CD4-positive, alpha-beta T cell treated with Interleukin-10 for 1 hour (primary cell): ENCODE measurements at regions not wholly inside any gene's neighbourhood (a gene's known extent, or its start where the extent isn't known, plus 50 kb on each side); places are given as distances from the start of the nearest gene placed in this dataset.
"Not testable (repeated sequence)": the region's sequence is repeated elsewhere in the genome, so short reads cannot be mapped to it uniquely, and the experiment has no call there.

ENCODE experiments used
- DNase-seq: peaks from one replicate; pipeline ENCODE4 v3.0.0-alpha.2; 2020

DNA sequence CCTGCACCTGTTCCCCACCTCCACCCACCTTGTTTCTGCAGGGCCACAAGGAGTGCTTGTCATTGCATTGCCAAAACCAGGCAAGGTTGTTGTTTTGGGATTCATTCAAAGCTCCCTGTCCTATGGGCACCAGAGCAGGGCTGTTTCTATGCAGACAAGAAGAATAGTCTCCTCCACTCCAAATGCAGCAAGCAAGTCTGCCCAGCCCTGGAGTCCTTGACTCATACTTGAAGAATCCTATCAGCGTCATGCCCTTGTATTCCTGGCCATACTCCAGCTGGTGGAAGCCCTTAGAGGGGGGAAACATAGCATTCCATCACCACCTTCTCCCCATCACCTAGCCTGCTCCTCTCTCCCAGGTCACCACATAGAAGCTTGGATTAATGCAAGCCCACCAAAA, 145.3 kb upstream of the ECI2 start:
- DNase-seq, result no peak

DNA sequence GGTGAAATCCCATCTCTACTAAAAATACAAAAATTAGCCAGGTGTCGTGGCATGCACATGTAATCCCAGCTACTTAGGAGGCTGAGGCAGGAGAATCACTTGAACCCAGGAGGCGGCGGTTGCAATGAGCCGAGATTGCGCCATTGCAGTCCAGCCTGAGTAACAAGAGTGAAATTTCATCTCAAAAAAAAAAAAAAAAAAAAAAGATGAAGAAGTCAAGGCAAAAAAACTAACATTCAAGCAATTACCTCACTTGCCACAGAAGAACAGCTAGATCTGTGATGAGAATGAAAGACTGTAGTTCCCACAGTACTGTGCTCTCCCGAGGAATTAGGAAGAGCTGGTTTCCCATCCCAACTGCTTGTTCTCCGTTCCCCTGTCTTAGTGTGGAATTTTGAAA, 144.7 kb upstream of the ECI2 start:
- no peak for DNase-seq

DNA sequence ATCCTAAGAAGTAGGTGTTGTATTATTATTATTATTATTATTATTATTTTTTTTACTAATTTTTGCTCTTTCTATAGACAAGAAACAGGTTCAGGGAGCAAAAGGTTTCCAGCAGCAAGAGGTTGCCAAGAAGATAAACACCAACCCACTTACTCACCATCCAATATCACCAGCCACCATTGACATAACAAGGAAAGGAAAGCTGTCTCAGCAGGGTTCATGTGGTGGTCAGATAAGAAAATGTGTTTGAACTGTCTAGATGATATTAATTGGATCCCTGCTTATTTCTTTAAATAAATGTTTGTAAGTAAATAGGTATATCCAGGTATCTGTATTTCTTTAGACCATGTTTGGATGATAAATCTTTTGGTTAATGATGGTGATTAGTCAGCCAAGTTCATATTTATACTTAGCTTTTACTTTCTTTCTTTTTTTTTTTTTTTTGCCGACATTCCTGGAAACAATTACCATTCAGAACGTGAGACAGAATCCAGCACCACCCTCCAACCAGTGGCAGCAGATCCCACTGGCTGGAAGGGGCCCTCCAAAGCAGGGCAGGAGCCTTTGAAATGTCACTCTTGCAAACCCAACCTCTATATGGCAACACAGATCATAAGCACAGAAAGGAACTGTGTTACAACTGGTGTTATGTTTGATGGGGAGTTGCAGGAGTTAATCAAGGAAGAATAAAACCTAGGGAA, 139.2 kb upstream of the ECI2 start:
- no peak for DNase-seq

DNA sequence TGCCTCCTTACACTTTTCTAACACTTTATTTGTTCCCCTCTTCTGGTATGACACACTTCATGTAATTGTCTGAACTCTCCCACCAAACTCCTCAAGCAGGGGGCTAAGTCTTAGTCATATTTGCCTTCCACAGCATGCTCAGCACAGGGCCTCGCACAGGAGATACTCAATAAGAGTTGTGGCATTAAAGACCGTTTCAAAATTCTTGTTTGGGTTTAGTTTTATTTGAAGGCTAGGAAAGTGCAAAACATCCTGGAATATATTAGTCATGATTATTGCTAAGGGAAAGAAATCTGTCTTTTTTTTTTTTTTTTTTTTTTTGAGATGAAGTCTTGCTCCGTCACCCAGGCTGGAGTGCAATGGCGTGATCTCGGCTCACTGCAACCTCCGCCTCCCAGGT, 137.6 kb upstream of the ECI2 start:
- DNase-seq, result no peak

DNA sequence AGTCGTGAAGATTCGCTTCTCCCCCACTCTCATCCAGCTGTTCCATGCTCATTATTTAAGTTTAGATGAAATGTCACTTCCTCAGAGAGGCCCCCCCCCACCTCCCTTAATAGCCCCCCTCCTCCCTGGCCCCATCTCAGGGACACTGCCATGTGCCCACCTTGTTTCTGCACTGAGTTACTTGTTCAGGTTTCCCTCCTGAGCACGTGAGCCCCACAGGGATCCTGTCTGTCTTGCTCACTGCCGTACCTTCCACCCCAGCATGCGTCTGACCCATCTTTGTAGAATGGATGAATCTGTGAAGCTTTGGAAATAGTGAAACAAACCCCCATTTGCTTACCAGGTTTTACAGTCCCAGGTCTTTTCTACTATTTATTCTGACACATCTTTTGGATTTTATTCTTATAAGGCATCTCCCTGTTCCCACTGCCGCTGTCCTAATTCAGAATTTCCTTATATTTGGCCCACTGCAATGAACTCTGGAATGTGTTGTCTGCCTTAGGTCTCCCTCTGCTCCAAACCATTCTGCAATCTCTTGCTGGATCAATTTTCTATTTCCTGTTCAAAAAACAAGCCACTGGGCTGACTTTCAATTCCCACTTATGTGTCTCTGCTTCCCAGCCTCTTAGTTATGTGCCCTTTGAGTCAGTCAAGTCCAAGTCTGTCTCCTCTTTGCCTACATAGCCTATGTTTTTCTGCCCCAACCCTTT, 136.5 kb upstream of the ECI2 start:
- DNase-seq, result no peak

DNA sequence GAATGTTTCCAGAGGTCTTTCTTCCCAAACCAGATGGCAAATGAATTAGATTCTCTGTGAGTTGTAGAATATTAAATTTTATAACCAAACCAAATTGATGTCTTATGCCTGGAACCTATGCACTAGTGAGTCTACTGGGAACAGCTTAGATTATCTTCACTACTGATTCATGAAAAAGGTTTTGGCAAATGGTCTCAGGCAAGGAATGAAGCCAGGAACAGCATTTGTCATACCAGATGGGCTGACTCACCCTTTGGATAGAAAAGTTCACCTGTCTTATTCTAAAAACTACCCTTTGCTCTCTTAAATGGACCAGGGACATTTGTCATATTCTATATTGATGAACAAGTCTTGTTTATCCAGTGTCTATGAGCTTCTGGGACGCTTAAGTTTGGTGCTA, 135.4 kb upstream of the ECI2 start:
- DNase-seq, result no peak

DNA sequence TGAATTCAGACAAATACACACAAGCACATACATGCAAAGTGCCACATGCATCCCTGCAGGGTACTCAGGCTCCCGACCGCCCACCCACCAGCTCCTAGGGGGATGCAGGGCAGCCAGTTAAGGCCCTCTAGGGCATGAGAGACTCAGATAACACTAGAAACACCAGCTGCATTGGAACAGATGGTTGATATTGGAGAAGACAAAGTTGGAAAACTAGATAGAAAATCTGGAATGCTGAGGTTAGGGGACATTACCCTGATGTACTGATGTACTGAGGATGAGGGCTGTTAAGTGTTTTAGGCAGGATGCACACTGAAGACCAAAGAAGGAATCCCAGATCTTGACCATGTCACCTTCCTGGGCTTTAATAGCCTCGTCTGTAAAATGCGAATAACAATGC, 134.6 kb upstream of the ECI2 start:
- no peak for DNase-seq

DNA sequence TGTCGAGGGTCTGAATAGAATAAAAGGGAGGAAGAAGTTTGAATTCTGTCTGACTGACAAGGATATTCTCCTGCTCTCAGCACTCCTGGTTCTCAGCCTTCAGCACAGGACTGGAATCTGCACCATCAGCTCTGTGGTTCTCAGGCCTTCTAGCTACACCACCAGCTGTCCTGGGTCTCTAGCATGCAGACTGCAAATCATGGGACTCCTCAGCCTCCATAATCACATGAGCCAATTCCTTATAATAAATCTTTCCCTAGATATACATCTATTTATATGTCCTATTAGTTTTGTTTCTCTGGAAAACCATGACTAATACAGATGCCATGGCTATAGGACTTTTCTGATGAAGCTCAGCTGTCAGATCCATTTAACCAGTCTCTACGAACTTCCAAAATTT, 132.8 kb upstream of the ECI2 start:
- no peak for DNase-seq

DNA sequence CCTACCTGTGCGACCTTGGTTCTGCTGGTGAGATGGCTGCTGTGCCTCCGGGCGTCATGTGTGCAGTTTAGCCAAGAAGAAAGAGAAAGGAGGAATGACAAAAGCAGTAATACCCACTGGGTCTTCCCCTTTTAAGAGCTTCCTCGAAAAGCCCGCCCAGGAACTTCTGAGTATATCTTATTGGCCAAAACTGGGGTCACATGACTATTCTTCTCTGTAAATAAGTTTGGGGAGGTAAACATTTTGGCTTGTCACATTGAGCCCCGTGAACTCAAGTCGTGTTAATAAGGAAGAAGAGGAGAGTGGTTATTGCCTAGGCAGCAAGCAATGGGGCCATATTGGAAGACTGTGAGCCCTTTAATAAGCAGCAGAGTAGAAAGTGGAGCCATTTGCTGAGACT, 130.4 kb upstream of the ECI2 start:
- DNase-seq, result no peak

DNA sequence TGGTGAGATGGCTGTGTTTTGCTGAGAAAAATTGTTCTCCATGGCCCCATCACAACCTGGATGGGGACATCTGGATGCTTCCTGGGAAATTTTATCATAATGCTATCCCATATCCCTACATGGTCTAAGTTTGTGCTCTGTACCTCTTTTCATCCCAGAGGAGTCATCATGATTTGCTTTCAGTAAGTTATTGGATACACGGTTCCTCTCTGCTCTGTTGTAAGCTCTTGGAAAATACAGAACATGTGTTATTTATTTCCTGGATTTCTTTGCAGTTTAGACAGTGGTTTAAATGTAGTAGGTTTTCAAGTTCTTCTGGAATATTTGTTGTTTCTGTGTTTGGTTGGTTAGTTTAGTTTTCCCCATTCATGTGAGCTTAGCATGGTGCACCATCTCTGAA, 129.2 kb upstream of the ECI2 start:
- DNase-seq, result no peak

DNA sequence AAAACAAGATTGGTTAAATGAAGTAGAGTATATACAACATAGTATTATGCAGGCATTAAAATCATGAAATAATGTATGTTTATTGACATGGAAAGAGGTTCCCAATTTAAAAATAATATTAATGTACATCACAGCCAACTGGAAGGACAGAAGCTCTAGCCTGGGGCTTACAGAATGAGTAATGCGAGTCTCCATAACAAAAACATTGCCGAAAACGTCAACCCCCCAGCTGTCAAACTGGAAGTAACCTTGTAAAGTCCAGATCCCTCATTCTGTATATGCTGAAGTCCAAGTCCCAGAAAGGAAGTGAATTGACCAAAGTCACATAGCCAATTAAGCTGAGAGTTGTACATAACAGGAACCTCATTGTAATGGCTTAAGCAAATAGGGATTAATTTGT, 128.7 kb upstream of the ECI2 start:
- no peak for DNase-seq

DNA sequence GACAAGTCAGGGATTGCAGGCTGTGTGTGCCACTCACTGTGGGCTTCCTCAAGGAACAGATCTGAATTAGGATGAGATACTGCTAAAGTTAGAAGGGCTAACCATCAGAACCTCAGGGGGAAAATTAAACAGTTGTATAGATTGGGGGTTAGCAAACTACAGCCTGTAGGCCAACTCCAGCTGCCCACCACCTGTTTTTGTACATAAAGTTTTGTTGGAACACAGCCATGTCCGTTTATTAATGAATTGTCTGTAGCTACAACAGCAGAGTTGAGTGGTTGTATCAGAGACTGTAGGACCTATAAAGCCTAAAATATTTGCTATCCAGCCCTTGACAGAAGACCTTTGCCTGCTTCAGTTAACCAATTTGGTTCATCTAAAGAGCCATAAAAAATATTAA, 127.2 kb upstream of the ECI2 start:
- DNase-seq, result no peak

DNA sequence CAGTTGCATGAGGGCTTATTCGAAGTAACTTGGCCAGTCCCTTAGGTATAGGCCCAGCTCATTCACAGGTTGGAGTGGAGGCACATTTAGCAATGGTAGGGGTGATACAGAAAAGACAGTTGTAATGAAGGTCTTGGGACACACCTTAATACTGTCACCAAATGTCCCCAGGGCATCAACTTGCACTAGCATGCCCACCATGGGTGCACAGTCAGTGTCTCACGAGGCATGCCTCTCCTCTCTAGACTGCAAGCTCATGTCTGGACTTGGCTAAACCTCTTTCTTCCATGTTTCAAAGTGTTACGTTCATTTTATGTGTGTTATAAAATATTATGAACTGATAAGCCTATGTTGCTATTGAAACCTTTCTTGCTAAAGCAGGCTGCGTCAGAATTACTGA, 124.0 kb upstream of the ECI2 start:
- no peak for DNase-seq

DNA sequence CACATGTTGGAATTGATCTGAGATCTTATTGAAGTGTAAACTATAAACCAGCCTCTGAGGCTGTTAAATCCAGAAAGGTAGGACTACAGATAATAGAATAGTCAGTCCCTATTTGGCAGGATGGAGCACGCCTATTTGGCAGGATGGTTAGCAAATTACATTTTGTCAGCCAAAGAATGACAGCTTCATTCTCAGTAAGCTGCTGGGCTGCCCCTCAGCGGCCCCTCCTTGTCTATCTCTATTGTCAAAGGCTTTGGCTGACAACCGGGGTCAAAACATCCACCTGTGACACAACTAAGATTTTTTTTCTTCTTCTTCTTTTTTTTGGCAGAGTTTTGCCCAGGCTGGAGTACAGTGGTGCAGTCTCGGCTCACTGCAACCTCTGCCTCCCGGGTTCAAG, 123.4 kb upstream of the ECI2 start:
- no peak for DNase-seq

DNA sequence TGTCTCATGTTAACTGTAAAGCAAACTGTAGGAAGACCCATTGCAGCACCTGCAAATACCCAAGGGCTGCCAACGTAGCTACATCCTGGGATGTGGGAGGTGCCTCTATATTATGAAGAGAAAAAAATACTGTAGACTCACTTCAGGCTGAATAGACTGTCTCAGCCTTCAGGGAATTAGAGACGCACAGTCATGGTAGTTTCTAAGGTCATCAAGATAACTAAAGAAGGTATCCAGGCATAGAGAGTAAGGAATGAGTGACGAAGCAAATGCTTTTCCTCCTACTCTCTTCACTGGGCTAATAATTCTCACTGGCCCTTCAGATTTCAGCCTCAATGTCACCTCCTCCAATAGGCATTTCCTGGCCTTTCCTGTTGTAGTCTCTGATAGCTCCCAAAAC, 121.6 kb upstream of the ECI2 start:
- DNase-seq, result no peak

DNA sequence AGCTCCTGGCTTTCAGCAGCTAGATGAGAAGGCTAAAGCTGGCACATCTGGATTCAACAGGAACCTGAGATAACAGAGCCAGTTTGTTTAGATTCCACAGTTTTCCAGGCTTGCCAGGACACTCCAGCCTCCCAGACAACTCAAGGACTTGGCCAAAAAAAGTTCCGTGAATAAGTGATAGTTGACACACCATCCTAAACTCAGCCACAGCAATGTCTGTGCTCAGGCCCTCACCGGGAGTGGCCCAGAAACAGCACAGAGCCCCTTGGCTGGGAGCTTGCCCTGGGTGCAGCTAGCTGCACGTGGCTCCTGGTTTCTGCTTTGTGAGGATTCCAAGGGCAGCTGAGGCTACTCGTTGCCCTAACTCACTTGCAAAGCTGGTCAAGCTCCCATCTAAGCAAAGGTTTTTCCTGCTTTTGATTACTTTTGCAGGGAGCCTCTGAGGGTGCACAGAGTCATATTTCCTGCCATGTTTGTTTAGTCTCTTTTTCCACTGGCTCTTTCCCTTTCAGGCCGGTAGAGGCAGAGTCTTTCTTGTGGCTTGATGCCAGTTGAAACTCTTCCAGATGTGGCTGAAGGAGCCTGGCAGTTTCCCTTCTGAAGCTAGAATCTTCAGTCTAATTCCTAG, 118.3 kb upstream of the ECI2 start:
- DNase-seq, result no peak

DNA sequence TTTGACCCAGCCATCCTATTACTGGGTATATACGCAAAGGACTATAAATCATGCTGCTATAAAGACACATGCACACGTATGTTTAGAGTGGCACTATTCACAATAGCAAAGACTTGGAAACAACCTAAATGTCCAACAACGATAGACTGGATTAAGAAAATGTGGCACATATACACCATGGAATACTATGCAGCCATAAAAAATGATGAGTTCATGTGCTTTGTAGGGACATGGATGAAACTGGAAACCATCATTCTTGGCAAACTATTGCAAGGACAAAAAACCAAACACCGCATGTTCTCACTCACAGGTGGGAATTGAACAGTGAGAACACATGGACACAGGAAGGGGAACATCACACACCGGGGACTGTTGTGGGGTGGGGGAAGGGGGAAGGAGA, 117.1 kb upstream of the ECI2 start:
- not testable (repeated sequence) for DNase-seq

DNA sequence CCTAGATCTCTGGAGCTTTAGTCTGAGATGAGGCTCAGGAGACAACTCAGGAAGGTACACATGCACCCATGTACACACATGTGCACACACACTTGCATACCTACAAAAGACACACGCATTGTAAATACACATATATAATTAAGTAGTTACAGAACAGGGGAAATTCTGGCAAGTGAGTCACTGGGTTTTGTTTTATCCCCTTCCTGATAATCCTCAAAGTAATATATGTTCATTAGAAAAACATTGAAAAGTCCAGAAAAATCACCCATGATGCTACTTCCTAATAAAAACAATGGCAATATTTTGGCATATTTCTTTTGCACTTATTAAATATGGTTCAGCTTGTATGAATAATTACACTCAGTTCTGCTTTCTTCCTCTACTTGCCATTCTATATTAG, 115.3 kb upstream of the ECI2 start:
- DNase-seq, result no peak

DNA sequence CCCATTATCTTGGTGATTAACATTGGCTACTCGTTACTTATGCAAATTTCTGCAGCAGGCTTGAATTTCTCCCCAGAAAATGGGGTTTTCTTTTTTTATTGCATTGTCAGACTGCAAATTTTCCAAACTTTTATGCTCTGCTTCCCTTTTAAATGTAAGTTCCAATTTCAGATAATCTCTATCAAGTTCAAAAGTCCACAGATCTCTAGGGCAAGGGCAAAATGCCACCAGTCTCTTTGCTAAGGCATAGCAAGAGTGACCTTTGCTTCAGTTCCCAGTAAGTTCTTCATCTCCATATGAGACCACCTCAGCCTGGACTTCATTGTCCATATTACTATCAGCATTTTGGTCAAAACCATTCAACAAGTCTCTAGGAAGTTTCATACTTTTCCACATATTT, 108.5 kb upstream of the ECI2 start:
- DNase-seq, result not testable (repeated sequence)

DNA sequence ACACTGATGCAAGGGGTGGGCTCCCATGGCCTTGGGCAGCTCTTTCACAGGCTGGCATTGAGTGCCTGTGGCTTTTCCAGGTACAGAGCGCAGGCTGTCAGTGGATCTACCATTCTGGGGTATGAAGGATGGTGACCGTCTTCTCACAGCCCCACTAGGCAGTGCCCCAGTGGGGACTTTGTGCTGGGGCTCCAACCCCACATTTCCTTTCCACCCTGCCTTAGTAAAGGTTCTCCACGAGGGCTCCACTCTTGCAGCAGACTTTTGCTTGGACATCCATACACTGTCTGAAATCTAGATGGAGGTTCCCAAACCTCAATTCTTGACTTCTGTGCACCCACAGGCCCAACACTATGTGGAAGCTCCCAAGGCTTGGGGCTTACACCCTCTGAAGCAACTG, 107.9 kb upstream of the ECI2 start:
- DNase-seq, result no peak

DNA sequence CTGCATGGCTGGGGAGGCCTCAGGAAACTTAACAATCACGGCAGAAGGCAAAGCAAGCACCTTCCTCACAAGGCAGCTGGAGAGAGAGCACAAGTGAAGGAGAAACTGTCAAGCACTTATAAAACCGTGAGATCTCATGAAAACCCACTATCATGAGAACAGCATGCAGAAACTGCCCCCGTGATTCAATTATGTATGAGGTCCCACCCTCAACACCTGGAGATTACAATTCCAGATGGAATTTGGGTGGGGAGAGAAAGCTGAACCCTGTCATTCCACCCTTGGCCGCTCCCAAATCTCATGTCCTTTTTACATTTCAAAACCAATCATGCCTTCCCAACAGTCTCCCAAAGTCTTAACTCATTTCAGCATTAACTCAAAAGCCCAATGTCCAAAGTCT, 107.2 kb upstream of the ECI2 start:
- no peak for DNase-seq

DNA sequence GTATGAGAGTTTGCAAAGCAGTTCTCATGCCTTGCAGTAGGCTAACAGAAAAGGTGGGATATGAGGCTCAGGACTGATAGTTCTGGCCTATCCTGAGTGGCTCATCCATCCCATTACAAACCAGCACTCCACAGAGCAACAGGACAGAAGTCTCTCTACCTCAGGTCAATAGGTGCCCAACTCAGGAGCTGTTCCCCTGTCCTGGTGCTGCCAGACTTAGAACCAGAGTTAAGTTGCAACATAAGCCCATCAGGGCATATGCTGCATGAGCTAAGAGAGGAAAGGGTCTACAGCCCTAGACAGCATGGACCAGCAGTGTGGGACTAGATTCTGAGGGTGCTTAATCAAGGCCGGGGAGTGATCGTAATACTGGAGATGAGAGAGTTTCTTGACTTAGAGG, 104.8 kb upstream of the ECI2 start:
- DNase-seq, result no peak

DNA sequence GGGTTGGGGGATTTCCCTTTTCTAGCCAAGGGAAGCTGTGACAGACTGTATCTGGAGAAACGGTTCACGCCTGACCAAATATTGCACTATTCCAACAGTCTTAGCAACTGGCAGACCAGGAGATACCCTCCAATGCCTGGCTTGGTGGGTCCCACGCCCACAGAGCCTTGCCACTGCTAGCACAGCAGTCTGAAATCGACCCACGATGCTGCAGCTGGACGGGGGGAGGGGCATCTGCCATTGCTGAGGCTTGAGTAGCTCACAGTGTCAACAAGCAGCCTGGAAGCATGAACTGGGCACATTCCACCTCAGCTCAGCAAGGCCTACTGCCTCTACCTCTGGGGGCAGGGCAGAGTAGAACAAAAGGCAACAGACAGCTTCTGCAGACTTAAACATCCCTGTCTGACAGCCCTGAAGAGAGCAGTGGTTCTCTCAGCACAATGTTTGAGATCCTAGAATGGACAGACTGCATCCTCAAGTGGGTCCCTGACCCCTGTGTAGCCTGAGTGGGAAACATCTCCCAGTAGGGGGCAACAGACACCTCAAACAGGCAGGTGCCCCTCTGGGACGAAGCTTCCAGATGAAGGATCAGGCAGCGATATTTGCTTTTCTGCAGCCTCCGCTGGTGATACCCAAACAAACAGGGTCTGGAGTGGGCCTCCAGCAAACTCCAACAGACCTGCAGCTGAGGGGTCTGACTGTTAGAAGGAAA, 89.9 kb upstream of the ECI2 start:
- DNase-seq, result no peak
